ENCODE measurements at regions not wholly inside any gene's neighbourhood (a gene's known extent, or its start where the extent isn't known, plus 50 kb on each side); places are given as distances from the start of the nearest gene placed in this dataset.

GRCh38 chr2:18243816-18244215 is 316.6 kb downstream of the RDH14 start:
- Histone ChIP-seq H3K4me1 (ENCODE audit: insufficient read depth) (no peaks in the 10 kb centered on the region), H3K4me3 (no peak overlapping the region), H3K27me3 (no peaks in the 10 kb centered on the region), H3K9me3 (no peaks in the 10 kb centered on the region), H3K36me3 (no peaks in the 10 kb centered on the region), H3K27ac (no peak overlapping the region)
- no peak for TF ChIP-seq EP300 (IDR thresholded peaks at IDR 0.05)
- no peak for TF ChIP-seq POLR2A (IDR thresholded peaks at IDR 0.05)
- TF ChIP-seq, protein P1, sequence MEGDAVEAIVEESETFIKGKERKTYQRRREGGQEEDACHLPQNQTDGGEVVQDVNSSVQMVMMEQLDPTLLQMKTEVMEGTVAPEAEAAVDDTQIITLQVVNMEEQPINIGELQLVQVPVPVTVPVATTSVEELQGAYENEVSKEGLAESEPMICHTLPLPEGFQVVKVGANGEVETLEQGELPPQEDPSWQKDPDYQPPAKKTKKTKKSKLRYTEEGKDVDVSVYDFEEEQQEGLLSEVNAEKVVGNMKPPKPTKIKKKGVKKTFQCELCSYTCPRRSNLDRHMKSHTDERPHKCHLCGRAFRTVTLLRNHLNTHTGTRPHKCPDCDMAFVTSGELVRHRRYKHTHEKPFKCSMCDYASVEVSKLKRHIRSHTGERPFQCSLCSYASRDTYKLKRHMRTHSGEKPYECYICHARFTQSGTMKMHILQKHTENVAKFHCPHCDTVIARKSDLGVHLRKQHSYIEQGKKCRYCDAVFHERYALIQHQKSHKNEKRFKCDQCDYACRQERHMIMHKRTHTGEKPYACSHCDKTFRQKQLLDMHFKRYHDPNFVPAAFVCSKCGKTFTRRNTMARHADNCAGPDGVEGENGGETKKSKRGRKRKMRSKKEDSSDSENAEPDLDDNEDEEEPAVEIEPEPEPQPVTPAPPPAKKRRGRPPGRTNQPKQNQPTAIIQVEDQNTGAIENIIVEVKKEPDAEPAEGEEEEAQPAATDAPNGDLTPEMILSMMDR (IDR thresholded peaks at IDR 0.05), result no peak
- intact Hi-C loops (cut with DNase I), result no loop called here
- no peak for DNase-seq

GRCh38 chr2:18242716-18243115 is 317.7 kb downstream of the RDH14 start:
- no peaks in the 10 kb centered on the region for H3K27me3 ChIP-seq
- intact Hi-C loops (cut with DNase I), result no loop called here
- H3K4me1 ChIP-seq (ENCODE audit: insufficient read depth), result no peaks in the 10 kb centered on the region
- TF ChIP-seq POLR2A (IDR thresholded peaks at IDR 0.05) (no peak), EP300 (IDR thresholded peaks at IDR 0.05) (no peak)
- TF ChIP-seq, protein P1 (IDR thresholded peaks at IDR 0.05), result no peak
- H3K4me3 ChIP-seq, result no peak overlapping the region
- H3K9me3 ChIP-seq, result no peaks in the 10 kb centered on the region
- DNase-seq, result no peak
- no peak overlapping the region for H3K27ac ChIP-seq
- H3K36me3 ChIP-seq, result no peaks in the 10 kb centered on the region

DNA sequence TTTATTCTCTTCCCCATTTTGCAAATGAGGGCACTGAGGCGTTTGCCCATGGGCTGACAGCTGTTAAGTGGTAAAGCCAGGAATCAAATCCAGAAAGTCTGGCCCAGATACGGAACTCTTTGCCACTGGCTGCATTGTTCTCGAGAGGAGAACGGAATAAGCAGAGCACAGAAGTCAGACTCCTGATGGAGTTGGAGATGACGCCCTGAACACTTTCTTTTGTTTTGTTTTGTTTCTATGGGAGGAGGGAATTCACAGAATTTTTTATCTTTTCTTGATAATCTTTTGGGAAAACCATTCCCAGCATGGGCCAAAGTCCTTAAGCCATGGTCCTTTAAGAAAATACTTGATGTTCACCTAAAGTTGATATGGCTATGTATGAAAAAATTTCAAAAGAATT is 322.2 kb downstream of the RDH14 start:
- WGBS, 3 donors, result 86 to 89% (median 87%) methylated on average over 5 of the region's 5 CpGs
- H3K4me1 ChIP-seq (ENCODE audit: insufficient read depth), result no peaks in the 10 kb centered on the region

GRCh38 chr2:18237298-18237697 is 323.2 kb downstream of the RDH14 start:
- DNase-seq, result no peak
- Histone ChIP-seq H3K27me3 (no peaks in the 10 kb centered on the region), H3K9me3 (no peaks in the 10 kb centered on the region), H3K36me3 (no peaks in the 10 kb centered on the region), H3K4me1 (ENCODE audit: insufficient read depth) (no peaks in the 10 kb centered on the region), H3K4me3 (no peak overlapping the region), H3K27ac (no peak overlapping the region)
- intact Hi-C loops (cut with DNase I), result no loop called here
- TF ChIP-seq, protein P1 (IDR thresholded peaks at IDR 0.05), result no peak
- TF ChIP-seq EP300 (IDR thresholded peaks at IDR 0.05) (no peak), POLR2A (IDR thresholded peaks at IDR 0.05) (no peak)
- 62 to 74% (median 68%) methylated on average over 2 of the region's 2 CpGs for WGBS, 3 donors

More for the DNA sequence above, 322.2 kb downstream of the RDH14 start:
- no peak overlapping the region for H3K4me3 ChIP-seq
- H3K9me3 ChIP-seq, result no peaks in the 10 kb centered on the region
- intact Hi-C loops (cut with DNase I), result no loop called here
- no peaks in the 10 kb centered on the region for H3K36me3 ChIP-seq
- DNase-seq, result no peak
- no peak overlapping the region for H3K27ac ChIP-seq
- no peaks in the 10 kb centered on the region for H3K27me3 ChIP-seq
- TF ChIP-seq, protein P1 (IDR thresholded peaks at IDR 0.05), result no peak
- TF ChIP-seq POLR2A (IDR thresholded peaks at IDR 0.05) (no peak), EP300 (IDR thresholded peaks at IDR 0.05) (no peak)

All from ovary (tissue), 7 donors.